GM11168 (cell line): ENCODE measurements at regions not wholly inside any gene's neighbourhood (a gene's known extent, or its start where the extent isn't known, plus 50 kb on each side); places are given as distances from the start of the nearest gene placed in this dataset.
"Not testable (repeated sequence)": the region's sequence is repeated elsewhere in the genome, so short reads cannot be mapped to it uniquely, and the experiment has no call there.

ENCODE experiments used
- in situ Hi-C: fragments of 300-500 bp; cut with MboI; formaldehyde crosslinking; loops from one replicate; pipeline ENCODE4 v1.12.0; 2022; ENCODE audit warnings: low sequenced_read_pairs; ENCODE audit not compliant: unreplicated experiment

DNA sequence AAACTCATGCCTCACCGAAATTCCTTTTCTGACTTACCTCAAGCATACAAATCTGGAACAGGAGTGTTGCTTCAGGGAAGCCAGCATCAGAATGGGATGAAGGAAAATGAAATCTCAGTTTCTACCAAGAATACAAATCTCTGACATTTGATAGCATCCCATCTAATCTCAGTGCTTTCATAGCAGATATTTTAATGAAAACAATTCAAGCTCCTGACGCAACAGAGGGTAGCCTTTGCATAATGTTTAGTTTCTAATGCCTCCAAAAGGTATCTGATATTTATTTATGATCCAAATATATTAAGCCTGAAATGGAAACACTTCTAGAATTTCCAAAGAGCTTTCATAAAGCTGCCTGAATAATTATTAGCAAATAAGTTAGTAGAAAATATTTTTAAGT lies 251.4 kb downstream of the DEPDC1B start:
- in situ Hi-C loops, result no loop called here

DNA sequence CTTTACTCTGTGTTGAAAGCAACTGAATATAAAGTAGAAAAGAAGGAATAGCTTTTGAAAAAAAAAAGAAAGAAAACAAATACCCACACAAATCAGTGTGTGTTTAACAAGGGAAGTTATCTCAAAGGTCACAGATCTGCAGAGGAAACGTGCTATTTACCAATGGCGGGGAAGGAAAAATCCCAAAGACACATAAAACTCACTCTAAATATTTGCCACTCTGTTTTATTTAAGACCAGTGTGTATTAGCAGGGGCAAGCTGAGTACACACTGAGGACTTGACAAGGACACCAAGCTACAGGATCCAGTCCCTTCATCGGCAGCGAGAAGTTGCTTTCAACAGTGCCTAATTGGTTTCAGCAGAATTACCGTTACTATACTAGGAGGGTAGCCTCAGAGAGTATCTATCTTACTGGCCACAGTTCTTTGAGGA lies 252.5 kb downstream of the DEPDC1B start:
- in situ Hi-C loops, result no loop called here

DNA sequence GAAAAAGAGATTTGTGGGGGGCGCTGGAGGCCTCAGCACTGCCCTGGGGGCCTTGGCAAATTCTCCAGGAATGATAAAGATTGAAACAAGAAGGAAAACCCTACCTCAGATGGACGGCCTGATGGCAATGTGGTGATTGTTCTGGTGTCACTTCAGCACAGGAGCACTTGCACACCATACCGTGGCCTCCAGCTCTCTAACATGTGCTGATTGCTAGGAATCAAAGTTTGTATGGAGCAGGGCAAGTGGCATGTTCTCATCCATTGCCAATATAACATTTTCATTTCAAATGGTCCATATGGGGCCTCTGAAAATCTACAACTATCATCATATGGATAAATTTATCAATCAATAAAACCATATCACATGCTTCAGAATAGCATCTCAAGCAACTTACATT lies 253.0 kb downstream of the DEPDC1B start:
- in situ Hi-C loops, result no loop called here

DNA sequence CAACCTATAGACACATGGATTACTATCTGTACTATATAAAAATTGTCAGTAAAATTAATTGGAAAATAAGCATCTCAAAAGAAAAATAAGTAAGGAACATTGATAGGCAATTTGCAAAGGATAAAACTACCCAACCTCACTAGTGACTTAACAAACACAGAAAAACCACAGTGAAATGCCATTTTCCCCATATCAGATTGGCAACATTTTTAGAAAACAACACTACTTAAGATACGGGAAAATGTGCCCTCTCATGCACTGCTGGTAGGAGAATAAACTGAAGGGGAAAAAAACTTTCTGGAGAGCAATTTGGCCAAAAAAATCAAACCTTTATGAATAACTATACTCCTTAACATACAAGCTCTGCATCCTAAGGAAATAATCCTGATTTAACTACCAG lies 254.0 kb downstream of the DEPDC1B start:
- in situ Hi-C loops, result no loop called here

DNA sequence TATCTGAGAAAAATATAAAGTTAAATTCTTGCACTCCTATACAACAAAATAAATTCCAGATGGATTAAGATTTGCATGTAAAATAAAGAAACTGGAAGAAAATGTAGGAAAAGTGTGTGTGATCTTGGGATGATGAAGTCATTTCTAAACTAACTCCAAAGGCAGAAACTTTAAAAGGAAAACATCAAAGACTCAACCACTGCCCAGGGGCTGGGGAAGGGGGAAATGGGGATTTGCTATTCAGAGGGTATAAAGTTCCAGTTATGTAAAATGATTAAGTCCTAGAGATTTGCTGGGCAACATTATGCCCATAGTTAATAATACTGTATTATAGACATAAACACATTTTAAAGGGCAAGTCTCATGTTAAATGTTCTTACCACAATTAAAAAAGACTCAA lies 254.5 kb downstream of the DEPDC1B start:
- in situ Hi-C loops, result no loop called here

DNA sequence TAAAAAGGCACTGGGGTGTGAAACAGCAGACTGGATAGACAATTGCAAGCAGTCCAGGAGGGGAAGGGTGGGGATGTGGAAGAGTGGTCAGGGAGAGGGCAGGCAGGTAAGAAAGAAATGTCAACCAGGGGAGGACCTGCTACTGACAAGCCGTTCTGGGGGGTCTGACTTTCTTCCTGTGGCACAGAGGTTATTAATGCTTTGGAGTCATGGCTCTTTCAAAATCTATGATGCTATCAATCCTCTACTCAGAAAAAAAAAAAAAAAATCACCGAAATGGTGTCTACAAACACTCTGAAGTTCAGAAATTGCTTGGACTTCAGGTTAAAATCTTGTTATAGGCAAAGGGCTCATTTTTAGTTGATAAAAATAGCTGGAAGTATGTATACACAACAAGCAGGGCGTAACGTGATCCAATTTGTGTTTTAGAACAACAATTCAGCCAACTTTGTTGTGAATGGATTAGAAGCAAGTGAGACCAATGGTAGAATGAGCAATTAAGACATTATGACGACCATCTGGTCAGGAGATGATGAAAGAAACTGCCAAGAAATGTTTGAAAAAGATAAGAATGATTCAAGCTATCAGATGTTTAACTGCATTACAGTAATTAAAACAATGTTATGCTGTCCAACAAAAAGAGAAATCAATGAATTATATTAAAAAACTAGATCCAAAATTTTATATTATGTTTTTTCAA lies 255.2 kb downstream of the DEPDC1B start:
- in situ Hi-C loops, result no loop called here

DNA sequence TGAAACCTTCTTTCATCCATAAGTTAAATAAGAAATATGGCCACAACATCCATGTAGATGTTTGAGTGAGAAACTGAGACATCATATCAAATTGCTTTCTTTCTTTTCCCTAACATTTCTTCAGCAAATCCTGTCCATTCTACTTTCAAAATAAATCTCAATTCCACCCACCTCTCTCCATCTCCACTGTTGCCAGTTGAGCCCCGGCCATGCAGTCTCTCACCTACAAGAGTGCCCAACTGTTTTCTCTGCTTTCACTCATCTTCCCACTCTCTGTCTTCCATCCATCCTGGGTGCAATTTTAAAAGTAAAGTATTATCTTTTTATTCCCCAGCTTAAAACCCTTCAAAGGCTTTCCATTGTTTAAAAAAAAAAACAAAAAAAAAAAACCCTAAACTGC lies 260.4 kb downstream of the DEPDC1B start:
- in situ Hi-C loops, result no loop called here

DNA sequence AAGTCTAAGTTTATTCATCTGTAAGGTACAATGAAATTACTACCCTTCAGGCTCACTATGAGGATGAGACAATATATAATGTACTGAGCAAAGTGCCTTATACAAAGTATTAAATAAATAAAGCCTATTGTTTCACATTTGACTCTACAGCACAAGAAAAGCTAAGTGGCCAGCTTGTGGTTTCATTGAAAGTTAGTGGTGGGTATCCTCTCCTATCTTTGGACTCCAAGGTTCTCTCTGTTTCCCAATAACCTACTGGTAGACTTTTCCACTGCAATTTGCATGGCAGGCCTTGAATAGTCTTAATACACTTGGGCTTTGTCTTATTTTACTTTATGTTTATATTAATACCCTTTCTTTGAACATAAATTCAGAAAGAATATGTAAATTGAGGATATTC lies 262.7 kb downstream of the DEPDC1B start:
- in situ Hi-C loops, result no loop called here

DNA sequence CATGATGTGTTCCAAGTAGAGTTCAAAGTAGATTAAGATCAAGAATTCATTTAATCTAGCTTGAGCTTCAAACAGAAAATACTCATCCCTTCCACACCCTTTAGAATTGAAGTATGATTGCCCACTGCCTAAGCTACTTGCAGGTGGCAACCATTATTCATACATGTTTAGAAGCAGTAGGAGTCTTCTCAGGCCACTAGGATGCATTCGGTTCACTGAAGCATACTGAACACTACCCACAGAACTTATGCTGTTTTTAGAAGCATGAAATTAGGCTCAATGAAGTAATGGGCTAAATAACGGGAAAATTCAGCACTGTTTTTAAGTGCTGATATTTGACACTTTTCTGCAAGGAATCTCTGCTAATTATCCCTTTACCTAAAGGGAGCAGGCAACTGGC lies 263.4 kb downstream of the DEPDC1B start:
- in situ Hi-C loops, result no loop called here

DNA sequence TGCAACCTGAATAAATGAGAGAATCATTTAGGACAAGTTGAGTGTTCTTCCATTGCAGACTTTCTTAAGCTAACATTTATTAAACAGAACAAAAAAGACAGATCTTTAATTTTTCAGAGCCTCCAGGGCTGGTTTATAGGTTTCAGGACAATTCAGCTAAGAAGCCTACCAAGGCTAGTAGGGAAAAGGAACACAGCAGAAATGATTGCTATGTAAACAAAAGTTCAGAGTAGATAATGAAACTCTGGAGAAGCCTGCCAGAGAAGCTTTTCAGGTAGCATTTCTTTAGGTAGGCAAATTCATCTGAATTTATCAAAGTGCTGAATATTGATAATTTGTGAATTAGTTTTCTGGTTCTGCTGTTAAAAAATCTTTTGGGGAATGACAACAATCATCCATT lies 264.2 kb downstream of the DEPDC1B start:
- in situ Hi-C loops, result no loop called here

DNA sequence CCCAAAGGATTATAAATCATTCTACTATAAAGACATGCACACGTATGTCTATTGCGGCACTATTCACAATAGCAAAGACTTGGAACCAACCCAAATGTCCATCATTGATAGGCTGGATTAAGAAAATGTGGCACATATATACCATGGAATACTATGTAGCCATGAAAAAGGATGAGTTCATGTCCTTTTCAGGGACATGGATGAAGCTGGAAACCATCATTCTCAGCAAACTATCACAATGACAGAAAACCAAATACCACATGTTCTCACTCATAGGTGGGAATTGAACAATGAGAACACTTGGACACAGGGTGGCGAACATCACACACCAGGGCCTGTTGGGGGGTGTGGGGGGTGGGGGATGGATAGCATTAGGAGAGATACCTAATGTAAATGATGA lies 273.8 kb downstream of the DEPDC1B start:
- in situ Hi-C loops, result not testable (repeated sequence)

DNA sequence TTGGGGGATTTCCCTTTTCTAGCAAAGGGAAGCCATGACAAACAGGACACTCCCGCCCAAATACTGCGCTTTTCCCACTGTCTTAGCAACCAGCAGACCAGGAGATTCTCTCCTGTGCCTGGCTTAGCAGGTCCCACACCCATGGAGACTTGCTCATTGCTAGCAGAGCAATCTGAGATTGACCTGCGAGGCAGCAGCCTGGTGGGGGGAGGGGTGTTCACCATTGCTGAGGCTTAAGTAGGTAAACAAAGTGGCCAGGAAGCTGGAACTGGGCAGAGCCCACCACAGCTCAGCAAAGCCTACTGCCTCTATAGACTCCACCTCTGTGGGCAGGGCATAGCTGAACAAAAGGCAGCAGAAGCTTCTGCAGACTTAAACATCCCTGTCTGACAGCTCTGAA lies 279.2 kb downstream of the DEPDC1B start:
- in situ Hi-C loops, result not testable (repeated sequence)

DNA sequence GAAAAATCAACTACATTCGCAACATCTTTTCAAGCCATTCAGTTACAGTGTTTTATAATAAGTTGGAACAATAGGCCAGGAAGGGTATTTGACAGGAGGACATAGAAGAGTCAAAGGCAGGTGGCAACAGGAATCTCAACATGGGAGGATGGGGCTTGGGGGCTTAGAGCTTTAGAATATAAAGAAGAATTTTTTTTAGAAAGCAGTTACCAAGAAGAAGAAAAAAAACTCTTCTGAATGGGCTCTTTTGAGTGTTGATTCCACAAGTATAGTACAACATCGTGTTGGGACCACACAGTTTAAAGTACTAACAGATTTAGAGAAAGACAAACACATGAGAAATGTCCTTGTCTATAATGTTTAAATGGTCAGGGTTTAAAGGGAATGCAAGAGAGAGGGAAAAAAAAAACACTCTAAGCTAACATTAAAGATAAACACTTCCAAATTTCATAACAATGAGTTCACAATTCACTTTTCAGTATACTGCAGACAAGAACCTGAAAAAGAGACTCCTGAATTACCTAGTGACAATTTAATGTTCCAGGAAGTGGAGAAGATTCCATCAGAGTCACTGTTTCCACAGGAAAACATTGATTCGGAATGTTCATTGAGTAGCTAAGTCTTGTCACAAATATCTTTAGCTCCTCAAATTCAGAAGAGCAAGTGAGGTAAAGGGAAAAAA lies 282.3 kb downstream of the DEPDC1B start:
- in situ Hi-C loops, result no loop called here

DNA sequence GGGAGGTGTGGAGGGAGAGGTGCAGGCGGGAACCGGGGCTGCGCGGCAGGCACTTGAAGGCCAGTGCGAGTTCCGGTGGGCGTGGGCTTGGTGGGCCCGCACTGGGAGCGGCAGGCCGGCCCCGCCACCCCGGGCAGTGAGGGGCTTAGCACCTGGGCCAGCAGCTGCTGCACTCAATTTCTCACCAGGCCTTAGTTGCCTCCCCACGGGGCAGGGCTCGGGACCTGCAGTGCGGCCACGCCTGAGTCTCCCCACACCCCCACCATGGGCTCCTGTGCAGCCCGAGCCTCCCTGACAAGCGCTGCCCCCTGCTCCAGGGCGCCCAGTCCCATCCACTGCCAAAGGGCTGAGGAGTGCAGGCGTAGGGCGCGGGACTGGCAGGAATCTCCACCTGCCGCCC lies 284.5 kb downstream of the DEPDC1B start:
- in situ Hi-C loops, result no loop called here

DNA sequence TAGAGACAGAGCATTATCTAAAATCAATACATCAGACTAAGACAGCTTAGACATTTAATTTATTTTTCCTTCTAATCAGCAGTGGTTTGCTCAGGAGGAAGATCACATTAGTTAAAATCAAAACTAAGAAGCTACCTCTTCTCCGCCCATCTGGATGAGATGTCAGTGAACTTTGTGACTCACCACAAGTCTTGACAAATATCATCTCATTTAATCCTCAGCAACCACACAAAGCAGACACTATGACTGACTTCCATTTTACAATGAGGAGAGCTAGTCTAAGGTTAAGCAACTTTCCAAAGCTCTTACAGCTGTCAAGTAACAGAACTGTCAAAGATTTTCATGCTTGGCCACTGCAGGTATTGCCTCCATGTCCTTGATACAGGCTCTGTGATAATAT lies 289.5 kb downstream of the DEPDC1B start:
- in situ Hi-C loops, result no loop called here

DNA sequence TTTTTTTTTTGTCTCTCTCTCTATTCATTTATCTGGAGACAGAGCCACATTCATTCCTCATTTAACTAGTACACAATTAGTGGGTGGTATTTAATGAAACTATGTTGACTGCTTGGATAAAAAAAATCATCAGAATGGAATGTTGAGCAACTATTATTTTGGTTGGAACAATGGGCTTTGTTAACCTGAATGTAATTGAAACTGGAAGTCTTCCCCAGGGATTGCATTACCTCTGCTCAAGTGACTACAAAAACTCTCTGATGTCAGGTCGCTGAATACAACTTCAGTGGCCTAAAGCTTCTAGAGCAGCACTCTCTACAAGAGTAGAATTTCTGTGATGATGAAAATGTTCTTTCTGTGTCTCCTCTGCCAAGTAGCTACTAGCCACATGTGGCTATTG lies 295.8 kb downstream of the DEPDC1B start:
- in situ Hi-C loops, result no loop called here

DNA sequence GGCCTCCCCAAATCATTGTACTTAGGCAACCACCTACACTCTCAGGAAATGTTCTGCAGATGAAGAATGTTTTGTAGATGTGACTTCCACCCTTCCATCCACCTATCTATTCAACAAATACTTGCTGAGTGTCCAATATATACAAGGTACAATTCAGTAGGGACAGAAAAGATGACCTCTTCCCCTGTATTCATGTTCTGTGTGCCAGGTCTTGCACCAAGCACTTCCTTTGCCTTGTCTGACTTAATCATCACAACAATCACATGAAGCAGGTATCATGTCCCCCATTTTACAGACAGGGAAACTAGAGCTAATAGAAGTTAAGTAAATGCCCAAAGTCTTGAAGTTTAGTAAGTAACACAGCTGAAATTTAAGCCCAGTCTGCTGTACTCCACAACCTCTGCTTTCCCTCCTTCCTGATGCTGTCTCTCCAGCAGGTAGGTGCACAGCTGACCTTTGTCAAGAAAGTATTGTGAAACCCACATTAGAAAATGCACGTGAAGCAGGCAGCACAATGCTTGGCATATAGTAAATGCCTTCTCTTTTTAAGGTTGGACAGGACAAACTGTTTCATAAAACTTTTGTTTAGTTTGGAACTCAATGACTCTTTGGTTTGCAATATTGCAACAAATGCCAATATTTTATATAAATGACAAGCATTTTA lies 296.5 kb downstream of the DEPDC1B start:
- in situ Hi-C loops, result no loop called here

DNA sequence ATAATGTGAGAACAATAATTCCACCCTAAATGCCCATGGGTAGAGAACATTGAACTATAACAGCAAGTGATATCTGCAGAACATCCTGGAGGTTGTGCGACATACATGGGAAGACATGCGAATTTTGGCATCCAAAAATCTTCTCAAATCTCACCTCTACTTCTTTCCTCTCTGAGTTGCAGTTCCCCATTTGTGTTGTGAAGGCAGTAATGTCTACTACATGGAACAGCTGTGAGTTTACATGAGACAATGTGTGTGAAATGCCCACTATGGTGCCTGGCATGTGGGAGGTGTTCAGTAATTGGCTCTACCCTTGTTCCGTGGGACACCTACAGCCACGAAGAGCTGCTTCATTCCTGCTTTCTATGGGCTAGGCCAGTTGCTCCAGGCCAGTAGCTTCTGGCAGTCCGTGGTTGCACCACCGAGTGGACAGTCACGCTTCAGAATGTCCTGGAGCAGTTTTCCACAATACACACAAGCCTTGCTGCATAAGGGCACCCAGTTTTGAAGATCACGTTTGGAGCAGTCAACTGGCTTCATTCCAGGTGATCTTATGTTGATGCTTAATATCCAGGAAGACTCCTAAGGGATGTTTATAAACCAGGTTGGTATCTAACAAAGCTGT lies 297.7 kb downstream of the DEPDC1B start:
- in situ Hi-C loops, result no loop called here

DNA sequence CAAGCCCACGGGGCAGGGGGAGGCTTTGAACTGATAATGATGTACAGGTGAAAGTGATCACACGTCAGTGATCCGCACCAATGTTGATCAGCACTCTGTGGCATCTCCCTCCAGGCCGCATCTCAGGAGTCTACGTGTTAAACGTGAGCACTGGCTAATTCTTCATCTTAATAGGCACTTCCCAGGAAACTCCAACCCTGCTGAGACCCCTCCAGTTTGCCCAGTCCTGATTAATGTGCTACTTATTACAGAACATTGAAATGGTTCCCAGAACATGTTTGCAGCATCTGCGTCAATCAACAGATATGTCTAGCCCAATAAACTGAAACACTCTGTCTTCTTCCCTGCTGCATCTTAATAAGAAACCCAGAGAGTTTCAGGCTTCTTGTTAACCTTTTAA lies 298.4 kb downstream of the DEPDC1B start:
- in situ Hi-C loops, result no loop called here

DNA sequence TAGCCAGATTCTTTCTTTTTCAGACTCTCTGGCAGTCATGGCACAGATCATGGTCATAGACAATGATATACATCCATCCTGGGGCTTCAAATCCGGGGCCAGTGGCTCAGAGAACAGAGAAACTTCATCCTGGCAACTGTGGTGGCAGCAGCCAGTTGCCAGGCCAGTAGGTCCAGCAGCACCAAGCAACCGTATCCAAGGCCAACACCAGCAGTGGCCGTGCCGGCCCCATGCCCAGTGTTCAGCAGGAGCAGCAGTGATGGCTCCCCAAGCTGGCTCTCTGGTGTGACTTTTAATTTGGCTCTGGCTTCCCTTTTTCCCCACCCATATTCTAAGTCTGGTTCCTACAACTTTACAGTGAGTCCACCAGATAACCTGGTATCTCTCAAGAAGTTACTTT lies 300.5 kb downstream of the DEPDC1B start:
- in situ Hi-C loops, result loop anchor here (25.0 kb wide), 1 partner anchor 587 kb away; no protein-coding TSS in a partner anchor

DNA sequence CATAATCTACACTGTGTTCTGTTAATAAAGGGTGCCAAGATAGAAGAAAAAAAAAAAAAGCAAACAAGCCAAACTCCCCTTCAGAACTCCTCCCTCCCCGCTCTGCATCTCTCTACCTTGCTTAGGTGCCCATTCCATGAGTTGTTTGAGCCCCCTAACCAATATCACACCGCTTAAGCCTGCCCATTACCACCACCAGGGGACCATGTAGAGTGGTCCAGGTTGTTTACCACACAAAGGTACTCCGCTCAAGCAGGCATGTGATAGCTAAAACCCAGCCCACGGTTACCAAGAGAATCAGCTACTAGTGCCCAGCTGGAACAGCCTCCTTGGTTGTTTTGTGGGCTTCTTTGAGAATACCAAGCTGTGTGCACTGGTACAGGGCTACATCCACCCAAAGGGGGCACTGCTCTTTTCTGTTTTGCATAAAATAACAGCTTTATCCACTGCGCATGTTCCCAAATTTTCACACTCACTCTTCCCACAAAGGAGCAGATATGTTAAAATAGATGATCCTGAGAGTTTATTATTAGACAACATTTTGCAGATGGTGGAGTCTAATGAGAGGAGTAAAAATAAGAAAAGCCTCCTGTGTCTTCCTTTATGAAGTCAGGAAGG lies 304.1 kb downstream of the DEPDC1B start:
- in situ Hi-C loops, result loop anchor here (25.0 kb wide), 1 partner anchor 584 kb away; no protein-coding TSS in a partner anchor
